Keratinocyte (primary cell): ENCODE measurements at regions not wholly inside any gene's neighbourhood (a gene's known extent, or its start where the extent isn't known, plus 50 kb on each side); places are given as distances from the start of the nearest gene placed in this dataset.

Experiments used
- CTCF ChIP-seq, 3 experiments: IDR thresholded peaks in 1 of 3; conservative IDR thresholded peaks in 1 of 3; optimal IDR thresholded peaks in 1 of 3; 2 replicates in 2 of 3; 3 replicates in 1 of 3; pipeline versions ENCODE3 to v1.5.1; 2011; ENCODE audit warnings: low read length in 3 of 3, mild to moderate bottlenecking in 3 of 3, moderate library complexity in 2 of 3, control low read depth in 1 of 3, inconsistent platforms in 1 of 3; ENCODE audit not compliant: insufficient read depth in 2 of 3; ENCODE audit errors: extremely low read depth in 1 of 3
- EZH2 ChIP-seq: IDR thresholded peaks from one replicate; pipeline ENCODE4 v1.6.1; 2012; ENCODE audit warnings: inconsistent platforms, mild to moderate bottlenecking, low read length, moderate library complexity

GRCh38 chr12:71252473-71252872 lies 94.7 kb upstream of the TSPAN8 start:
- TF ChIP-seq CTCF (optimal IDR thresholded peaks at IDR 0.05 in 1 of 3, IDR thresholded peaks at IDR 0.05 in 1 of 3, conservative IDR thresholded peaks at IDR 0.05 in 1 of 3; ENCODE audit: extremely low read depth in 1 of 3, insufficient read depth in 2 of 3, low read length in 3 of 3) (no peak), EZH2 (no peak)
